ENCODE measurements at regions not wholly inside any gene's neighbourhood (a gene's known extent, or its start where the extent isn't known, plus 50 kb on each side); places are given as distances from the start of the nearest gene placed in this dataset.

- no peaks in the 10 kb centered on the region for H3K36me3 ChIP-seq (ENCODE audit: control insufficient read depth, insufficient read depth, low read length)
- H3K4me1 ChIP-seq (ENCODE audit: control insufficient read depth, insufficient read depth, low read length), result peaks cover 2% of the 10 kb centered on the region
- H3K4me3 ChIP-seq (ENCODE audit: low read length), result peak overlapping the region; percentile 44
- no peak overlapping the region for H3K9ac ChIP-seq (ENCODE audit: low read length)
- H3K27ac ChIP-seq (ENCODE audit: low read depth, low read length), result no peak overlapping the region
- no peaks in the 10 kb centered on the region for H3K27me3 ChIP-seq (ENCODE audit: control insufficient read depth, insufficient read depth, low read length)
These were observed 130.3 kb downstream of the NDUFA12 start for GRCh38 chr12:94872971-94873733.

GRCh38 chr12:94872671-94872970 is 130.9 kb downstream of the NDUFA12 start:
- Histone ChIP-seq H3K9ac (ENCODE audit: low read length) (no peak overlapping the region), H3K4me3 (ENCODE audit: low read length) (peak overlapping the region; percentile 44), H3K4me1 (ENCODE audit: control insufficient read depth, insufficient read depth, low read length) (peaks cover 2% of the 10 kb centered on the region), H3K27ac (ENCODE audit: low read depth, low read length) (no peak overlapping the region), H3K27me3 (ENCODE audit: control insufficient read depth, insufficient read depth, low read length) (no peaks in the 10 kb centered on the region), H3K36me3 (ENCODE audit: control insufficient read depth, insufficient read depth, low read length) (no peaks in the 10 kb centered on the region)

GRCh38 chr12:94872007-94872653 is 131.4 kb downstream of the NDUFA12 start:
- Histone ChIP-seq H3K27ac (ENCODE audit: low read depth, low read length) (no peak overlapping the region), H3K27me3 (ENCODE audit: control insufficient read depth, insufficient read depth, low read length) (no peaks in the 10 kb centered on the region), H3K4me3 (ENCODE audit: low read length) (no peak overlapping the region), H3K36me3 (ENCODE audit: control insufficient read depth, insufficient read depth, low read length) (no peaks in the 10 kb centered on the region), H3K9ac (ENCODE audit: low read length) (no peak overlapping the region), H3K4me1 (ENCODE audit: control insufficient read depth, insufficient read depth, low read length) (peaks cover 2% of the 10 kb centered on the region)

GRCh38 chr12:94870511-94870910 is 133.0 kb downstream of the NDUFA12 start:
- Histone ChIP-seq H3K4me3 (ENCODE audit: low read length) (no peak overlapping the region), H3K27ac (ENCODE audit: low read depth, low read length) (no peak overlapping the region), H3K27me3 (ENCODE audit: control insufficient read depth, insufficient read depth, low read length) (no peaks in the 10 kb centered on the region), H3K9ac (ENCODE audit: low read length) (no peak overlapping the region), H3K36me3 (ENCODE audit: control insufficient read depth, insufficient read depth, low read length) (no peaks in the 10 kb centered on the region), H3K4me1 (ENCODE audit: control insufficient read depth, insufficient read depth, low read length) (peaks cover 2% of the 10 kb centered on the region)

GRCh38 chr12:94868161-94868560 is 135.3 kb downstream of the NDUFA12 start:
- no peaks in the 10 kb centered on the region for H3K36me3 ChIP-seq (ENCODE audit: control insufficient read depth, insufficient read depth, low read length)
- no peaks in the 10 kb centered on the region for H3K27me3 ChIP-seq (ENCODE audit: control insufficient read depth, insufficient read depth, low read length)
- H3K9ac ChIP-seq (ENCODE audit: low read length), result no peak overlapping the region
- H3K4me1 ChIP-seq (ENCODE audit: control insufficient read depth, insufficient read depth, low read length), result peaks cover 3% of the 10 kb centered on the region
- no peak overlapping the region for H3K27ac ChIP-seq (ENCODE audit: low read depth, low read length)
- H3K4me3 ChIP-seq (ENCODE audit: low read length), result no peak overlapping the region

GRCh38 chr12:94867066-94867855 is 136.2 kb downstream of the NDUFA12 start:
- H3K4me1 ChIP-seq (ENCODE audit: control insufficient read depth, insufficient read depth, low read length), result peaks cover 4% of the 10 kb centered on the region
- no peaks in the 10 kb centered on the region for H3K27me3 ChIP-seq (ENCODE audit: control insufficient read depth, insufficient read depth, low read length)
- no peak overlapping the region for H3K9ac ChIP-seq (ENCODE audit: low read length)
- H3K36me3 ChIP-seq (ENCODE audit: control insufficient read depth, insufficient read depth, low read length), result no peaks in the 10 kb centered on the region
- no peak overlapping the region for H3K27ac ChIP-seq (ENCODE audit: low read depth, low read length)
- H3K4me3 ChIP-seq (ENCODE audit: low read length), result no peak overlapping the region

GRCh38 chr12:94864987-94865386 is 138.5 kb downstream of the NDUFA12 start:
- no peaks in the 10 kb centered on the region for H3K36me3 ChIP-seq (ENCODE audit: control insufficient read depth, insufficient read depth, low read length)
- no peaks in the 10 kb centered on the region for H3K27me3 ChIP-seq (ENCODE audit: control insufficient read depth, insufficient read depth, low read length)
- H3K27ac ChIP-seq (ENCODE audit: low read depth, low read length), result no peak overlapping the region
- H3K4me1 ChIP-seq (ENCODE audit: control insufficient read depth, insufficient read depth, low read length), result peaks cover 4% of the 10 kb centered on the region
- H3K4me3 ChIP-seq (ENCODE audit: low read length), result no peak overlapping the region
- no peak overlapping the region for H3K9ac ChIP-seq (ENCODE audit: low read length)

- H3K27me3 ChIP-seq (ENCODE audit: control insufficient read depth, insufficient read depth, low read length), result no peaks in the 10 kb centered on the region
- no peak overlapping the region for H3K4me3 ChIP-seq (ENCODE audit: low read length)
- peaks cover 4% of the 10 kb centered on the region for H3K4me1 ChIP-seq (ENCODE audit: control insufficient read depth, insufficient read depth, low read length)
- no peak overlapping the region for H3K9ac ChIP-seq (ENCODE audit: low read length)
- H3K36me3 ChIP-seq (ENCODE audit: control insufficient read depth, insufficient read depth, low read length), result no peaks in the 10 kb centered on the region
- no peak overlapping the region for H3K27ac ChIP-seq (ENCODE audit: low read depth, low read length)
These were observed 140.0 kb downstream of the NDUFA12 start for GRCh38 chr12:94863321-94864035.

GRCh38 chr12:94862421-94862820 is 141.1 kb downstream of the NDUFA12 start:
- no peak overlapping the region for H3K9ac ChIP-seq (ENCODE audit: low read length)
- H3K4me1 ChIP-seq (ENCODE audit: control insufficient read depth, insufficient read depth, low read length), result peaks cover 4% of the 10 kb centered on the region
- H3K36me3 ChIP-seq (ENCODE audit: control insufficient read depth, insufficient read depth, low read length), result no peaks in the 10 kb centered on the region
- H3K4me3 ChIP-seq (ENCODE audit: low read length), result no peak overlapping the region
- no peak overlapping the region for H3K27ac ChIP-seq (ENCODE audit: low read depth, low read length)
- H3K27me3 ChIP-seq (ENCODE audit: control insufficient read depth, insufficient read depth, low read length), result no peaks in the 10 kb centered on the region

GRCh38 chr12:94856324-94856723 is 147.2 kb downstream of the NDUFA12 start:
- no peak overlapping the region for H3K4me3 ChIP-seq (ENCODE audit: low read length)
- H3K27ac ChIP-seq (ENCODE audit: low read depth, low read length), result no peak overlapping the region
- H3K36me3 ChIP-seq (ENCODE audit: control insufficient read depth, insufficient read depth, low read length), result no peaks in the 10 kb centered on the region

GRCh38 chr12:94855853-94856252 is 147.6 kb downstream of the NDUFA12 start:
- H3K27ac ChIP-seq (ENCODE audit: low read depth, low read length), result no peak overlapping the region
- H3K4me1 ChIP-seq (ENCODE audit: control insufficient read depth, insufficient read depth, low read length), result no peaks in the 10 kb centered on the region
- no peaks in the 10 kb centered on the region for H3K36me3 ChIP-seq (ENCODE audit: control insufficient read depth, insufficient read depth, low read length)
- H3K27me3 ChIP-seq (ENCODE audit: control insufficient read depth, insufficient read depth, low read length), result no peaks in the 10 kb centered on the region
- H3K9ac ChIP-seq (ENCODE audit: low read length), result no peak overlapping the region
- no peak overlapping the region for H3K4me3 ChIP-seq (ENCODE audit: low read length)

More at GRCh38 chr12:94856324-94856723, 147.2 kb downstream of the NDUFA12 start:
- H3K9ac ChIP-seq (ENCODE audit: low read length), result no peak overlapping the region
- H3K27me3 ChIP-seq (ENCODE audit: control insufficient read depth, insufficient read depth, low read length), result no peaks in the 10 kb centered on the region
- no peaks in the 10 kb centered on the region for H3K4me1 ChIP-seq (ENCODE audit: control insufficient read depth, insufficient read depth, low read length)

- no peak overlapping the region for H3K4me3 ChIP-seq (ENCODE audit: low read length)
- H3K36me3 ChIP-seq (ENCODE audit: control insufficient read depth, insufficient read depth, low read length), result no peaks in the 10 kb centered on the region
- no peak overlapping the region for H3K27ac ChIP-seq (ENCODE audit: low read depth, low read length)
- no peaks in the 10 kb centered on the region for H3K27me3 ChIP-seq (ENCODE audit: control insufficient read depth, insufficient read depth, low read length)
- H3K9ac ChIP-seq (ENCODE audit: low read length), result no peak overlapping the region
- no peaks in the 10 kb centered on the region for H3K4me1 ChIP-seq (ENCODE audit: control insufficient read depth, insufficient read depth, low read length)
These were observed 152.0 kb downstream of the NDUFA12 start for GRCh38 chr12:94851396-94852028.
